GM19463 (cell line): ENCODE measurements at regions not wholly inside any gene's neighbourhood (a gene's known extent, or its start where the extent isn't known, plus 50 kb on each side); places are given as distances from the start of the nearest gene placed in this dataset.
"Not testable (repeated sequence)": the region's sequence is repeated elsewhere in the genome, so short reads cannot be mapped to it uniquely, and the experiment has no call there.

Experiments used
- ATAC-seq: cut with Tn5 transposase; IDR thresholded peaks from one replicate; pipeline ENCODE4 v1.9.1; 2021; ENCODE audit warnings: mild to moderate bottlenecking, moderate library complexity; ENCODE audit not compliant: unreplicated experiment

DNA sequence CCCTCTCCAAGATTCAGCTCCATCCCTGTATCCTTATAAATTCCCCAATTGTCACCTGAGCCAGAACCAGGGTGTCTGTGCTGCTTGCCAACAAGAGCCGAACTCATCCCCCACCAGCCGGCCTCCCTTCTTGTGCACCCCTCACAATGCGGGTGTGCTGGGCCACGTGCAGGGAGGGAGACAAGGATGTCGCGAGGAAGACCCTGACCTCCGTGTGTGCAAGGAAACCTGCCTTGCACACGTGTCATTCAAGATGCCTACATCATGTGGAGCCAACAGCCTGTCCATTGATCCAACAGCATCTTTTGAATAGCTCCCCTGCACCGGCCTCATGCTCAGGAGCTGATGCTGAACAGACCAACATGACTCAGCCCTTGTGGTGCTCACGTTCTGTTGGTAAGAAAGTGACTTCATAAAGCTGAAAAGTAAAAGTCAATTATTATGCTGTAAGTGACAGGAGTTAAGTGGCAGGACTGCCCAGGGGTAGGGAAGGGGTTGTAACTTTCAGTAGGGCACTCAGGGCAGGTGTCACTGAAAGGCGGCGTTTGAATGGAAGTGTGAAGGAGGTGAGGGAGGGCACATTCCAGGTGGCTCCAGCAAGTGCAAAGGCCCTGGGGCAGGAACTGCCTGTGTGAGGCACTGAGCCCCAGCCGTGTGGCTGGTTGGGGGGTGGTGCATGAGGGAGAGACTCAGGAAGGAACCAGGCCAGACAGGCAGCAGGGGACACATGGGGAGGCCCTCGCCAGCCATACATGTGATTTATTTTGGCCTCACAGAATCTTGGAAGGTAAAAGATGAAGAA, 302.2 kb downstream of the FOXL1 start:
- ATAC-seq = no peak

DNA sequence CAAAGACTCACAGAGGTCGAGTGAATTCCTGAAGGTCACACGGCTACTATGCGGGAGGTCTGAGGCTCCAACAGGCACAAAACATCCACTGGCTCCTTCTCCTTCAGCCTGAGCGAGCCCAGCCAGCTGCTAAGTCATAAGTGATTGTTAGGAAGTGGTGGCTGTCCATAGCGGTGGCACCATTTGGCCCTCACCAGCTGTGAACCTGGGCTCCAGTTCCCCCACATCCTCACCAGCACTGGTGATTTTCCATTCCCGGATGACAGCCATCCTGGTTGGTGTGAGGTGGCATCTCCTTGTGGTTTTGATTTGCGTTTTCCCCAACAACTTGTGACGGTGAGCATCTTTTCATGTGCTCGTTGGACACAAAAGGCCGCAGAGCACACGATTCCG, 302.8 kb downstream of the FOXL1 start:
- ATAC-seq = no peak

DNA sequence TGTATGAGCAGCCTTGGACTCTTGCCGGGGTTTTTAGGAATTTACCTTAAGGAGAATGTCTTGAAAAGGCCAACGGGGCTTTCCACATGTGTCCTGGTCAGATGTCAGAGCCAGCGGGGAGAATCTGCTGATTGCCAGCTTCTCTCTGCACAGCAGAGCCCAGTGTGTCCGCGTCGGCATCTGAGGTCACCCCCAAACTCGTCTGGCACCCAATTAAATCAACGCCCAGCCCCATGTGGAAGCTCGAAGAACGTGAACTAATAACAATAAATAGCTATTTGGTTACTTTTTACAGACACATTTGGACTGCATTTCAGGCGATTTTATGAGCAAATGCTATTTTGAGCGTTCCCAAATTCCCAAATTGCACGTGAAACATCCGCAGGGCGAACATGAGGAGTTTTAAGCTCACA, 303.5 kb downstream of the FOXL1 start:
- no peak for ATAC-seq

DNA sequence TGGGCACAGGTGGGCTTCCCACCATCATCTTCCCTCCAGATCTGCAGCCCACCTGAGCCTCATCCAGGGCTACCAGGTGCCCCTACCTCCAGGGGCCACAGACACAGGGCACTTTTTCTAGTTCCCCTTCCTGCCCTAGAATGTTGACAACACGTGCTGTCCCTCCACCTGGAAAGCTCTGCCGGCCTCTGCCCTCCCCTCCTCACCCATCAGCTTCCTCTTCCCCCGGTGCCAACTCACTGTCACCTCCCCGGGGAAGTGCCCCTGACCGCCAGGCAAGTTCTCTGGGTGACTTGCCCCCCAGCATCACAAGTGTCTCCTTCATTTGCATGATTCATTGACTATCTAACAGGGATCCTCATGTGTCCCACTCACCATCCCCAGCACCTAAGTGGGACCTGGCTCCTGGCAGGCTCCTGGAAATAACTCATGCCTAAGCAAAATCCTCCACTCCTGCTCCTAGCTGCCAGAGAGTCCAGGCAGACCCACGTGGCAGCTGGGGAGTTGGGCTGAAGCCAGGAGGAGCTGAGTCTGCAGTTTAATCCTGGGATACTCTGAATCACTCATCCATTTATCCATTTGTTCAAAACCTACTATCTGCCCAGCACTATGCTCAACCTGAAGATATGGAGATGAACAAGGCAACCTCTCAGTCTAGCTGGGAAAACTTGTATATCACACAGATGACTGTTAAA, 304.4 kb downstream of the FOXL1 start:
- no peak for ATAC-seq

DNA sequence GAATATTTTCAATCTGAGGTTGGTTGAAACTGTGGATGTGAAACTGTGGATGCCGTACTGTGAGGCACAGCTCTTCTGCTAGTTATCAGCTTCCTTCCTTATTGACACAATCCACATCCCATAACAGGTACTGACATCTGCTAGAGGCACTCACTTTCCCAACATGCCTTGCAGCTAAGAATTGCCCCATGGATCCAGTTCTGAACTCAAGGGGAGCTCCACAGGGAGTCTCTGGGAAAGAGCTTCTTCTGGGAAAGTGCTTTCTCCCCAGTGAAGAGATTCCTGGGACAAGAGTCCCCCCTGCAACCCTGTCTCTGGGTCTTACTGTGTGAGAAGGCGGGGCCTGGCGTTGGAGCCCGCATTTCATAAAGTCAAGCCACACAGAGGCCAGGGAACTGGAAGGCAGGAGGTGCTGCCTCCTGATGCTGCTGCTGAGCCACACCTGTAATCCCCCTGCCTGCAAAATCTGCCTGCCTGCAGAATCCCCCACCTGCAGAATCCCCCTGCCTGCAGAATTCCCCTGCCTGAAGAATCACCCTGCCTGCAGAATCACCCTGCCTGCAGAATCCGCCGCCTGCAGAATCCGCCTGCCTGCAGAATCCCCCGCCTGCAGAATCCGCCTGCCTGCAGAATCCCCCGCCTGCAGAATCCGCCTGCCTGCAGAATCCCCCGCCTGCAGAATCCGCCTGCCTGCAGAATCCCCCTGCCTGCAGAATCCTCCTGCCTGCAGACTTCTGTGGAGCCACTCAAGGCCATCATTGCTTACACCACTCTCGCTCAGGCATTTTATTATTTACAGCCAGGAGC, 305.4 kb downstream of the FOXL1 start:
- ATAC-seq = no peak

DNA sequence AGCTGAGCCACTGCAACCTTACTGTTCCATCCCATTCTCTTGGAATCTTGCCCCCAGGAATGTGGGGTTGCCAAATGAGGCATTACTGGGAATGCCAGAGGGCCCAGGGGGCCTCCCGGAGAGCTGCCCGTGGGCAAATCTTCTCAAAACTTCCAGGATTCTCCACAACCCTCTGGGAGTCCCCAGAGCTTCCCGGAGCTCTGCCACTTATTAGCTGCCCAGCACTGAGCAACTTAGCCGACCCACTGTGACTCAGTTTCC, 306.0 kb downstream of the FOXL1 start:
- no peak for ATAC-seq

DNA sequence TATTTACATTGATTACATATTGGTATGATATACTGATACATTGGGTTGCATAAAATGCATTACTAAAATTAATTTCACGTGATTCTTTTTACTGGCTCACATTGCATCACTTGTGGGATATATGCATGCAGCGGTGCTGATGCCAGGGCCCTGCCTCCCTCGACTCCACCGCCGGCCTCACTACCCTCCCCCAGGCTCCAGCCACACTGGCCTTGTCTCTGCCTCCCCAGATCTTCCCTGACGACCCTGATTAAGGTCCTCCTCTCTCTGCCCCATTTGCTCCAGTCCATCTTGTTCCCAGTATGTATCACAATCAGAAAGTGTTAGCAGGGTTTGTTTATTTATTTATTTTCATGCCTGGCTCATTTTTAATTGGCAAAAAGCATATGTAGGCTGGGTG, 306.8 kb downstream of the FOXL1 start:
- ATAC-seq = no peak

DNA sequence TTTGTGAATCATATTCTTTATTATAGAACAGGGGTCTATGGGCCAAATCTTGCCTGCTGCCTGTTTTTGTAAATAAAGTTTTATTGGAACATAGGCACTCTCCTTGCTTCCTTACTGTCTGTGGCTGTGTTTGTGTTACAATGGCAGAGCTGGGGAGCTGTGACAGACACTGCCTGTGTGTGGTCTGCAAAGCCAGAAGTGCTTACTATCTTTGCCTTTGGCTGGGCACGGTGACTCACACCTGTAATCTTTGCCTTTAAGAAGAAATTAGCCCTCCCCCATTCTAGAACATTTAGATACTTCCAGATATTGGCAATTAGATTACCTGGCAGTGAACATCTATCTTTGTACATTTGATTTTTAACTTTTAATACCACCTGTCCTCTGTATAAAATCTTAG, 308.3 kb downstream of the FOXL1 start:
- ATAC-seq = no peak

DNA sequence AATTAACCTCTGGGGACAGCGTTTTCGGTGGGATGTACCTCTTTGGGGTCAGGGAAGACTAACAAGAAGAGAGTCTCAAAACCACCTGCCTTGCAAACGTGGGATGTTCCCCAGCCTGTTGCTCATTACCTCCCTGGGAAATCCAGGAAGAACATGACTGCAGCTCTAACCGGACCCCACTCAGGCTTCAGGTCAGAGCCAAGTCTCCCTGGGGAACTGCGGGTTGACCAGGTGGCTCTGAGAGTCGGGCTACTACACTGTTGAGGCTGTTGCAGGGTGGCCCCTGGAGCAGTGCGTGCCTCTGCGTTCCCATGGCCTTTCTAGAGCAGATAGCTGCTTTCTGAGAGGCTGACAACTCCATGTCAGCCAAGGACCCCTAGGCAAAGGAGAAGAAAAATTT, 309.1 kb downstream of the FOXL1 start:
- no peak for ATAC-seq

DNA sequence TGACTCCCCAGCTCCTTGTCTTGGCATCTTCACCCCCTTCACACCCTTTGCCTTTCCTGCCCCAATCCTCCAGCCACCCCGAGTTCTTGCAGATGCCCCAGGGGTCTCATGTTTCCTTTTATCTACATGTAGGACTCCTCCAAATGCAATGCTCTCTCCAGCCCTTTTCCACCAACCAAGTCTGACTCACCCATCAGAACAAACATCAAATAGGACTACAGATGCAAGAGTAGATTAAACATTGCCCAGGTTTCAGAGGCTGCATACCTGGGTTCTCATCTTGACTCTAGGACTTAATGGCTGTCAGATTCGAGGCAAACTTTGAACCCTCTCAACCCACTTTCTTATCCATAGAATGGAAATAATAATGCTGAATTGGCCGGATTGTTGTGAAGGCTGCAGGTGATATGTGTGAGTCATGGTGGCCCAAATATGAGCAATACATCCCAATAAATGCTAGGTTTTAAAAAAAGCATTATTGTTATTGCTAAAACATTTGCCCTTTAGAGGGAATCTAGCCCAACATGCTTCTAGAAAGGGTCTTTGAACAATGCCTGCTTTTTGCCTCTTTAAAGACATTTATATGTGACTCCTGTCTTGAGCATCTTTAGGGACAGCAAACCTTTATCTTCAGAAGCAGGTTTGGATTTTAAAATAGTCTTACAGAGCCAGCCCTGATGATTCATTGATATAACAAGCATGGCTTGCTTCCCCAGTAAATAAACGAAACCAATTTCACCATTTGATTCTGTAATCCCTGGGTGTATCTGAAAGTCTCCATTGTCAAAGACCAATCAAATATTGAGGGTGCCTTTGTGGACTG, 310.1 kb downstream of the FOXL1 start:
- ATAC-seq = no peak

DNA sequence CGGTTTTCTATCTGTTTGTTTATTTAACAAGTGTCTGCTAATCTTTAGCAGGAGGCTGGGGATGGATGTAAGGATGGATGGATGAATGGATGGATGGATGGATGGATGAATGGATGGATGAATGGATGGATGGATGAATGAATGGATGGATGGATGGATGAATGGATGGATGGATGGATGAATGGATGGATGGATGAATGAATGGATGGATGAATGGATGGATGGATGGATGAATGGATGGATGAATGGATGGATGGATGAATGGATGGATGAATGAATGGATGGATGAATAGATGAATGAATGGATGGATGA, 310.7 kb downstream of the FOXL1 start:
- not testable (repeated sequence) for ATAC-seq

DNA sequence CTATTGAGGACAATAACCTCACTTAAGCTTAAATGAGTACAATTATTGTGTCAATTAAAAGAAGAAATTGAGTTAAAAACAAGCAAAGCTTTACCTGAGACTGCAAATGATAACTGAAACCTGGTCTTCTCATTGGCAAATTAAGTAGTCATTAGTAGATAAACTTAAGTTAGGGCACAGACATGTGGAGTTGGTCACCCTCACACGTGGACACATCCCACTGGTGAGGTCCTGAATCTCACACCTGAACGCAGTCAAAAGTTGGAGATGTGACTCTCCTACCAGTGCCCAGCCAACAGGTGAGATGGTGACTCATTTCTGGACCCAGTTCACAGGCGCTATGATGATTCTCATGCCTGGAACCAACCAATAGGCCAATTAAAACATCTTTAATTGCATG, 311.6 kb downstream of the FOXL1 start:
- no peak for ATAC-seq

DNA sequence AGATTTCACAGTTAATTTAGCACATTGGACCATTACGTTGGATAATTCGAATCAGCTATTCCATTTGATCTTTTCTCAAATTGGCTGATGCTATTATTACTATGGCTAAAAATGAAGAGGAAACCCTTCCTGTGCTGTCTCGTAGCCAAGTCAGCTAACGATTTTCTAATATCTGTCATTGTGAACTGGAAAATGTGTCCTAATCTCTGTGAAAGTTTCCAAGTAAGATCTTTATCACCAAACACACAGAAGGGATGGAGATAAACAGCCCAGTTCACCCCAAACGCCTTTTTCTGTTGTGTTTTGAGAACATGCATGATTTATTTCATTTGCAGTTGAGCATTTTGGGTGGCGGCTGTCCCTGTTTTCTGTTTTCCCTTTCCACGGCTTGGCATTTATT, 312.8 kb downstream of the FOXL1 start:
- no peak for ATAC-seq

DNA sequence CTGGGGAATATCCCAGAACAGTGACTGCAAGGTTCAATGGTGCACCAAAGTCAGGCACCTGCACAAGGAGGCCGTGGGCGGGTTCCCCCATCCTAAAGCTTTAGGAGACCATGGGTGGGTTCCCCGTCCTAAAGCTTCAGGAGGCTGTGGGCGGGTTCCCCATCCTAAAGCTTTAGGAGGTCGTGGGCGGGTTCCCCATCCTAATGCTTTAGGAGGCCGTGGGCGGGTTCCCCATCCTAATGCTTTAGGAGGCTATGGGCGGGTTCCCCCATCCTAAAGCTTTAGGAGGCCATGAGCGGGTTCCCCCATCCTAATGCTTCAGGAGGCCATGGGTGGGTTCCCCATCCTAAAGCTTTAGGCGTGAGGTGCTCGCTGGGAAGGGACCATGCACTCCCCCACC, 313.3 kb downstream of the FOXL1 start:
- ATAC-seq = no peak

DNA sequence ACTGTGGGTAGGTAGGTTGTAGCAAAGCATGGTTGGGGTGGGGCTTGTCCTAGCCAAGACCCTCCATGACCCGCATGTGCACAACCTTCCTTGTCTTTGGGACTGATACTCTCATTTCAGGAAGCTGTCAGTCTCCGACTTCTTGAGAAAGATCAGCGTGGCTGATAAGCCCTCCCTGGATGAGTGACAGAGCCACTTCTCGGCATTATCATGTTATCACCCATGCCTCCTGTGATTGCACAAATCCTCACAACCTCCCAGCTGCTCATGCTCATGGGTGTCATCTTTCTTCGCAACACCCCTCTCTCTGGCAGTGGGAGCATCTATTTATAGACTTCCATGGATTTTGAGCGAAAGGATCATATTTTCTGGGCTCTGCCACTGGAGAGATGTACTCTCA, 314.2 kb downstream of the FOXL1 start:
- no peak for ATAC-seq

DNA sequence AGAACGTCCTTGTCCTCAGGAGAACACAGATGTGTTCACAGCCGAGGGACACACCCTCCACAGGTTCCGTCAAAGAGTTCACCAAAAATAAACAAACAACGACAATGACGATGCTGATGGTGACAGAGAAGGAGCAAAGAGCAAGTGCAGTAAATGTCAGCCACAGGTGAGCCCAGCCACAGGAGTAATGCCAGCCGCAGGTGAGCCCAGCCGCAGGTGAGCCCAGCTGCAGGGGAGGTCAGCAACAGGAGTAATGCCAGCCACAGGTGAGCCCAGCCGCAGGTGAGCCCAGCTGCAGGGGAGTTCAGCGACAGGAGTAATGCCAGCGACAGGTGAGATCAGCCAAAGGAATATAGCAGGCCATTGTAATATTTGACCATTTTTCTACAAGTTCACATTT, 315.2 kb downstream of the FOXL1 start:
- no peak for ATAC-seq

DNA sequence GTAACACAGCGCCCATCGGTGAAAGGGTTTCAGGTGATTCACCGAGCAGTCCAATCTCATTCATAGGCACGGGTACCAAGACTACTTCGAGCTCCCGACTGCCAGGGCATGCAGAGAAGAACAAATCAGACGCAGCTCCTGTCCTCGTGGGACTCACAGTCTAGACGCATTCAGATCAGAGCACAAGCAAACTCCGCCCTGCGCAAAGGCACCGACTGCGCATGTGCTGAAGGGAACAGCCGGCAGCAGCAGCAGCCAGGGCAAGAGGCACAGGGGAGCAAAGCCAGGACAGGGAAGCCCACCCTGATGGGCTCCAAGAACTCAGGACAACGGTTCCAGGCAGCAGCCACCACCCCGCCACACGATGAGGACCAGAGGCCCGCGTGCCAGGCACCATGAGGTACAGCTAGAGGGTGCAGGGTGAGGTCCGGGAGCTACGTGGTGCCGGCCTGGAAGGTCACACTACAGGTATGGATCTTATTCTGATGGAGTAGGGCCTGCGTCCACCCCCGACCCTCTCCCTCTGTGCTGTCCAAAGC, 315.7 kb downstream of the FOXL1 start:
- no peak for ATAC-seq

DNA sequence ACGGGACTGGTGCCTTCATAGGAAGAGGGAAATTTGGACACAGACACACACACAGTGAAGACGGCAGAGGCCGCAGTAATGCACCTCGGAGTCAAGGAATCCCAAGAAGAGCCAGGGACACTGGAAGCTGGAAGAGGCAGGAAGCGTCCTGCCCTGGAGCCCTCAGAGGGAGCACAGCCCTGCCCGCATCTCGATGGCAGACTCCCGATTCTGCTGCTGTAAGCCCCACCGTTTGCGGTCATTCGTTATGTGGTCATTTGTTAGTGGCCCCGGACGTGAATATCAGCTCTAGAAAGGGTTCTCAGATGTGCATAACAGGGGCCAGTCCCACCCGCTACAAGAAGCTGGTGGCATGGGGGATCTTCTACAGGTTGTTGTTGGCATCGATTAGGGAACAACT, 316.6 kb downstream of the FOXL1 start:
- no peak for ATAC-seq

DNA sequence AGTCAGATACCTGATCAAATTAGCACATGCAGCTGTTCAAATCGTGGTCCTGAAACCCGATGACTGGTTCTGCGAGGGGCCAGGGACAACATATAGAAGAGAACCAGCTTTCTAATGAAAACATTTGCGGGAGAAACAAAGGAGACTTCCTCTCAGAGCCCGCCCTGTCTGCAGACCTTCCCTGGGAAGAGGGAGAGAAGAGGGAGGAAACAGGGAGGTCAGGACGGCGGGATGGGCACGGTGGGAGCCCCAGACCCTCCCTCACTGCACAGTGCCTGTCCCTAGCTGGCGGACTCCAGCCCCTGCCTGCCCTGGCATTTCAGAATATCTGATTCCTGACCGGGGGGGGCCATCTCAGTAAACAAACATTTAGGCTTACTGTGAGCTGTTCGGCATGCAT, 317.3 kb downstream of the FOXL1 start:
- no peak for ATAC-seq

DNA sequence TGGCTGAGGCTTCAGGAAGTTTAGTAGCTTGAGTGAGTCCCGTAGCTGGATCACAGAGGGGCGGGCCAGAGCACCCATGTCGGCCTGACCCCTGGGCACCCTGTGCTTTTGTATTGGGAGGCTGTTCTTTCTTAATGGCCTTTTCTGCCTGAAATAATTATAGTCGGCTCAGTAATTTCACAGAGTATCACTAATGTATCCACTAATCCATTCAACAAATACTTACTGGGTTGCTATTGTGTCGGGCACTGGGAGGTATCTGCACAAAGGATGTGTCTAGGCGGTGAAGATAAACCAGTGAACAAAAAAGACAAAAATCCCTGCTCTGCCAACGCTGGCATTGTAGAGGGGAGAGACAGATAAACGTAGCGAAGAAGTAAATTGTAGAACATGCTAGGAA, 318.6 kb downstream of the FOXL1 start:
- no peak for ATAC-seq

DNA sequence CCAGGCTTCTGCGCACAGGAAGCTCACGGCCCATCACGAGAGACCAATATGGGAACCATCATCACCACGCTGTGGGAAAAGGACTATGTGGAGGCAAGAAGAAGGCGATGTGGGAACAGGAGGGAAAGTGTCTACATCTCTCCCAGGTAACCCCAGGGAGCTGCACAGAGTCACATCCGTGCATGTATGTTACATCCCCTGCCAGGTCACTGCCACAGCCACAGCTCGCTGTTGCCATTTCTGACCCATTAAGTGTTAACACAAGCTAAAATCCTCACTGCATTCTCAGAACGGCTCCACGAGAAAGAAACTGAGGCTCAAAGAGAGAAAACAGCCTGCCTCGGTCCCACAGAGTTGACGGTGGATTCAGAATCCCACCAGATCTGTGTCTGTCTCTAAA, 319.1 kb downstream of the FOXL1 start:
- ATAC-seq = no peak
